Inferior parietal cortex (tissue), 1 donor: ENCODE measurements at regions not wholly inside any gene's neighbourhood (a gene's known extent, or its start where the extent isn't known, plus 50 kb on each side); places are given as distances from the start of the nearest gene placed in this dataset.
A peak's percentile ranks its signal among the peaks of the same experiment; 100 is the strongest.
"Not testable (repeated sequence)": the region's sequence is repeated elsewhere in the genome, so short reads cannot be mapped to it uniquely, and the experiment has no call there.

ENCODE experiments used
- DNase-seq: peaks from one replicate; pipeline ENCODE4 v3.0.0-alpha.2; 2016; ENCODE audit errors: extremely low spot score

- DNase-seq: no peak
Measured at GRCh38 chr20:55937283-55937682, 68.0 kb downstream of the CBLN4 start.

- DNase-seq: no peak
Measured at GRCh38 chr20:55936209-55936595, 69.1 kb downstream of the CBLN4 start.

- DNase-seq: peak; percentile 25
Measured at GRCh38 chr20:55935448-55936208, 69.7 kb downstream of the CBLN4 start.

- no peak for DNase-seq
Measured at GRCh38 chr20:55934146-55934545, 71.2 kb downstream of the CBLN4 start.

GRCh38 chr20:55930876-55931275 is 74.4 kb downstream of the CBLN4 start:
- DNase-seq: not testable (repeated sequence)

GRCh38 chr20:55928266-55928665 is 77.1 kb downstream of the CBLN4 start:
- no peak for DNase-seq

- no peak for DNase-seq
Measured at GRCh38 chr20:55919956-55920355, 85.4 kb downstream of the CBLN4 start.

- no peak for DNase-seq
Measured at GRCh38 chr20:55919319-55919718, 86.0 kb downstream of the CBLN4 start.

- no peak for DNase-seq
Measured at GRCh38 chr20:55918471-55918870, 86.8 kb downstream of the CBLN4 start.

- no peak for DNase-seq
Measured at GRCh38 chr20:55893031-55893430, 112.3 kb downstream of the CBLN4 start.

- DNase-seq: no peak
Measured at GRCh38 chr20:55888685-55889084, 116.6 kb downstream of the CBLN4 start.

GRCh38 chr20:55882910-55883309 is 122.4 kb downstream of the CBLN4 start:
- no peak for DNase-seq

GRCh38 chr20:55882286-55882685 is 123.0 kb downstream of the CBLN4 start:
- no peak for DNase-seq

- DNase-seq: no peak
Measured at GRCh38 chr20:55881204-55881603, 124.1 kb downstream of the CBLN4 start.

GRCh38 chr20:55880361-55880760 is 125.0 kb downstream of the CBLN4 start:
- no peak for DNase-seq

GRCh38 chr20:55855052-55855451 is 150.3 kb downstream of the CBLN4 start:
- DNase-seq: no peak

- no peak for DNase-seq
Measured at GRCh38 chr20:55830121-55830827, 175.0 kb downstream of the CBLN4 start.

- DNase-seq: no peak
Measured at GRCh38 chr20:55805138-55805537, 200.2 kb downstream of the CBLN4 start.

- no peak for DNase-seq
Measured at GRCh38 chr20:55800552-55801245, 204.6 kb downstream of the CBLN4 start.

GRCh38 chr20:55793986-55794385 is 211.3 kb downstream of the CBLN4 start:
- no peak for DNase-seq

- no peak for DNase-seq
Measured at GRCh38 chr20:55792049-55792448, 213.3 kb downstream of the CBLN4 start.

- no peak for DNase-seq
Measured at GRCh38 chr20:55790178-55790577, 215.1 kb downstream of the CBLN4 start.

GRCh38 chr20:55784036-55784435 is 221.3 kb downstream of the CBLN4 start:
- DNase-seq: no peak
